Neuronal stem cell (in vitro differentiated cells): ENCODE measurements at regions not wholly inside any gene's neighbourhood (a gene's known extent, or its start where the extent isn't known, plus 50 kb on each side); places are given as distances from the start of the nearest gene placed in this dataset.

Source experiments
- DNase-seq: peaks from one replicate; pipeline ENCODE4 v3.0.0-alpha.2; 2013; ENCODE audit warnings: low spot score
- H2AFZ ChIP-seq: one replicate; pipeline ENCODE4 v1.6.1; 2013; ENCODE audit warnings: mild to moderate bottlenecking, low read length, inconsistent platforms
- H2AK5ac ChIP-seq: 2 replicates; pipeline ENCODE4 v1.6.1; 2013; ENCODE audit warnings: low read depth, mild to moderate bottlenecking, inconsistent platforms, low read length, moderate library complexity, mixed read lengths
- H2BK120ac ChIP-seq: 2 replicates; pipeline ENCODE4 v1.6.1; 2013; ENCODE audit warnings: low read depth, mild to moderate bottlenecking, inconsistent platforms, low read length, moderate library complexity, mixed read lengths
- H2BK12ac ChIP-seq: one replicate; pipeline ENCODE4 v1.6.1; 2013; ENCODE audit warnings: low read length, inconsistent platforms
- H2BK15ac ChIP-seq: 2 replicates; pipeline ENCODE4 v1.6.1; 2013; ENCODE audit warnings: mild to moderate bottlenecking, low read length, inconsistent platforms, mixed read lengths
- H2BK5ac ChIP-seq: one replicate; pipeline ENCODE4 v1.6.1; 2013; ENCODE audit warnings: inconsistent platforms, mild to moderate bottlenecking, low read length, moderate library complexity
- H3K14ac ChIP-seq: one replicate; pipeline ENCODE4 v1.6.1; 2013; ENCODE audit warnings: low read length, inconsistent platforms
- H3K18ac ChIP-seq: 2 replicates; pipeline ENCODE4 v1.6.1; 2013; ENCODE audit warnings: low read length, inconsistent platforms
- H3K23ac ChIP-seq: 2 replicates; pipeline ENCODE4 v1.6.1; 2013; ENCODE audit warnings: low read depth, mild to moderate bottlenecking, mixed read lengths, low read length, inconsistent platforms; ENCODE audit not compliant: poor library complexity
- H3K27ac ChIP-seq: replicated peaks from 3 replicates; pipeline ENCODE4 v1.5.1; 2013; ENCODE audit warnings: low read length, inconsistent platforms
- H3K27me3 ChIP-seq, 3 experiments: 2 replicates each; pipeline ENCODE4 v1.6.1; 2013; ENCODE audit warnings: low read length in 3 of 3, mild to moderate bottlenecking in 2 of 3, inconsistent platforms in 1 of 3, low read depth in 1 of 3, mixed read lengths in 1 of 3, moderate library complexity in 1 of 3; ENCODE audit not compliant: control insufficient read depth in 3 of 3, insufficient read depth in 3 of 3
- H3K36me3 ChIP-seq, 2 donors: replicated peaks in 1 of 2; 2 replicates each; pipeline ENCODE4 v1.6.1; 2013; ENCODE audit warnings: low read length in 2 of 2; ENCODE audit not compliant: control insufficient read depth in 2 of 2, insufficient read depth in 2 of 2
- H3K4ac ChIP-seq: 2 replicates; pipeline ENCODE4 v1.6.1; 2013; ENCODE audit warnings: inconsistent platforms, mild to moderate bottlenecking, low read length, moderate library complexity
- H3K4me1 ChIP-seq, 2 donors: 1 replicate in 1 of 2; 2 replicates in 1 of 2; pipeline ENCODE4 v1.6.1; 2013; ENCODE audit warnings: low read length in 2 of 2, low read depth in 1 of 2; ENCODE audit not compliant: control insufficient read depth in 2 of 2, insufficient read depth in 1 of 2
- H3K4me2 ChIP-seq: one replicate; pipeline ENCODE4 v1.6.1; 2013; ENCODE audit warnings: mild to moderate bottlenecking, low read length, inconsistent platforms; ENCODE audit not compliant: insufficient read depth, poor library complexity, severe bottlenecking
- H3K4me3 ChIP-seq, 2 donors: 2 replicates each; pipeline ENCODE4 v1.5.1; 2013; ENCODE audit warnings: low read length in 2 of 2, mild to moderate bottlenecking in 2 of 2, inconsistent platforms in 1 of 2, moderate library complexity in 1 of 2
- H3K79me1 ChIP-seq: one replicate; pipeline ENCODE4 v1.6.1; 2013; ENCODE audit warnings: low read depth, mild to moderate bottlenecking, inconsistent platforms, low read length, moderate library complexity
- H3K9ac ChIP-seq: one replicate; pipeline ENCODE4 v1.6.1; 2013; ENCODE audit warnings: mild to moderate bottlenecking, low read depth, low read length, inconsistent platforms; ENCODE audit not compliant: poor library complexity
- H3K9me3 ChIP-seq, 2 donors: replicated peaks in 1 of 2; 2 replicates each; pipeline versions ENCODE3 to v1.6.1; 2013; ENCODE audit warnings: low read length in 2 of 2, mild to moderate bottlenecking in 2 of 2, inconsistent platforms in 1 of 2, low read depth in 1 of 2, mixed read lengths in 1 of 2, moderate library complexity in 1 of 2; ENCODE audit not compliant: control insufficient read depth in 2 of 2, insufficient read depth in 1 of 2
- H4K8ac ChIP-seq: one replicate; pipeline ENCODE4 v1.6.1; 2013; ENCODE audit warnings: low read depth, mild to moderate bottlenecking, inconsistent platforms, low read length, moderate library complexity
- H4K91ac ChIP-seq: one replicate; pipeline ENCODE4 v1.6.1; 2013; ENCODE audit warnings: low read length, low read depth, mild to moderate bottlenecking, inconsistent platforms; ENCODE audit not compliant: poor library complexity
- WGBS, 2 donors: extraction: QIAGEN DNeasy Blood & Tissue Kit; methylation state at CpG; one replicate each; pipeline ENCODE4 v1.1.7; 2013; ENCODE audit warnings: missing lambda C conversion rate in 2 of 2, mixed read lengths in 1 of 2; ENCODE audit not compliant: insufficient read length in 2 of 2, insufficient replicate concordance in 1 of 2; ENCODE audit errors: extremely low coverage in 2 of 2; 5-methylcytosine and 5-hydroxymethylcytosine counted together

DNA sequence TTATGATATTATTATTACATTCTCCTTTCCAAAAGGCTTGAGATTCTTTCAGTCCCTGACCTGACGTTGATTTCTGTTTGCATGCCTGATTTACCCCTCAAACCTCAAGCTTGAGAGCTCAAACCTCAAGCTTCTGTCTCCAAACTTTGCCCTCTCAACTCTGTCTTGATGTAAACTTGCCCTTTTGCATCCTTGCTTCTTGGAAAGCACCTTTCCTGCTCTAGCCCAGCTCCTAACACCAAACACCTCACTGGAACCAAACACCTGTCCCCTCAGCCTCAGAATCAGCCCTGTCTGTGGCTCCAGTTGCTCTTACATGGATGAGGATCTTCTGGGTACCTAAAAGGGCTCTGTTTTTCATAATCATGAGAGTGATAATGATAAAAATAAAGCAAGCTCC lies 109.2 kb downstream of the GP2 start:
- no peak overlapping the region for H3K23ac ChIP-seq
- H2BK15ac ChIP-seq: no peak overlapping the region
- WGBS, 2 donors: no CpG with 5 or more reads among the region's 1 CpG
- no peak overlapping the region for H2AFZ ChIP-seq
- no peaks in the 10 kb centered on the region for H3K36me3 ChIP-seq
- no peak overlapping the region for H3K14ac ChIP-seq
- no peaks in the 10 kb centered on the region for H3K9me3 ChIP-seq
- H3K4me3 ChIP-seq: no peak overlapping the region
- no peak overlapping the region for H2AK5ac ChIP-seq
- no peak overlapping the region for H2BK5ac ChIP-seq
- H3K79me1 ChIP-seq: no peaks in the 10 kb centered on the region
- H3K9ac ChIP-seq: no peak overlapping the region
- no peak overlapping the region for H3K4ac ChIP-seq
- no peak overlapping the region for H3K18ac ChIP-seq
- DNase-seq: no peak
- H3K4me2 ChIP-seq: no peak overlapping the region
- H2BK12ac ChIP-seq: no peak overlapping the region
- no peaks in the 10 kb centered on the region for H3K4me1 ChIP-seq
- H2BK120ac ChIP-seq: no peak overlapping the region
- no peak overlapping the region for H4K91ac ChIP-seq
- no peak overlapping the region for H4K8ac ChIP-seq
- no peak overlapping the region for H3K27ac ChIP-seq
- no peaks in the 10 kb centered on the region for H3K27me3 ChIP-seq

- Histone ChIP-seq H3K79me1 (no peaks in the 10 kb centered on the region), H2BK120ac (no peak overlapping the region), H3K9me3 (no peaks in the 10 kb centered on the region), H3K4ac (no peak overlapping the region), H3K27me3 (no peaks in the 10 kb centered on the region), H3K4me2 (no peak overlapping the region), H3K18ac (no peak overlapping the region), H2BK12ac (no peak overlapping the region), H2BK15ac (no peak overlapping the region), H3K36me3 (no peaks in the 10 kb centered on the region), H3K27ac (no peak overlapping the region), H3K9ac (no peak overlapping the region), H3K23ac (no peak overlapping the region), H4K8ac (no peak overlapping the region), H2AK5ac (no peak overlapping the region), H3K4me1 (no peaks in the 10 kb centered on the region), H2AFZ (no peak overlapping the region), H3K14ac (no peak overlapping the region), H4K91ac (no peak overlapping the region), H2BK5ac (no peak overlapping the region), H3K4me3 (no peak overlapping the region)
- DNase-seq: no peak
- no CpG with 5 or more reads among the region's 15 CpGs for WGBS, 2 donors
These were observed 110.6 kb downstream of the GP2 start for GRCh38 chr16:20216591-20217217.

DNA sequence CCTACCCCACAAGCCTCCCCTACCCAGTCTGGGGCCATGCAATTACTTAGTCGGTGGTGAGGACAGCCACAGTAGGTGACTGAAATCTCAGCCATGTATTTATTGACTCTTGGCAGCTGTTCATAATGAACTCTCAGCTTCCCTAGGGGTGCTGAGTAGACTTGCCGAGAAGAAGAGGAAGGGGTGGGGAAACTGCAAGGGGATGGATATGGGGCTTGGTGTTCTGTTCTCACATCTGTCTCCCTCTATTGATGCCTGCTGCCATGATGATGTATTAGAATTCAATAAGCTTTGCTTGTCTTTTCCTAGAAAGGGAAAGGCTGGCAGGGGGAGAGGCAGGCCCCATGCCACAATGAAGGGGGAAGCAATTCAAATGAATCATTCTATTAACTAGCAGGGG lies 112.9 kb downstream of the GP2 start:
- no peak overlapping the region for H2AFZ ChIP-seq
- no peak overlapping the region for H3K4ac ChIP-seq
- no peak overlapping the region for H2AK5ac ChIP-seq
- H3K14ac ChIP-seq: no peak overlapping the region
- H3K4me1 ChIP-seq: no peaks in the 10 kb centered on the region
- H3K36me3 ChIP-seq: no peaks in the 10 kb centered on the region
- no peaks in the 10 kb centered on the region for H3K9me3 ChIP-seq
- H2BK120ac ChIP-seq: no peak overlapping the region
- H3K9ac ChIP-seq: no peak overlapping the region
- WGBS, 2 donors: no CpG with 5 or more reads among the region's 2 CpGs
- H3K4me2 ChIP-seq: no peak overlapping the region
- no peak overlapping the region for H3K23ac ChIP-seq
- no peak overlapping the region for H3K4me3 ChIP-seq
- H4K8ac ChIP-seq: no peak overlapping the region
- no peak overlapping the region for H2BK12ac ChIP-seq
- H3K18ac ChIP-seq: no peak overlapping the region
- no peaks in the 10 kb centered on the region for H3K27me3 ChIP-seq
- H2BK15ac ChIP-seq: no peak overlapping the region
- no peak overlapping the region for H4K91ac ChIP-seq
- no peak for DNase-seq
- H3K79me1 ChIP-seq: no peaks in the 10 kb centered on the region
- H3K27ac ChIP-seq: no peak overlapping the region
- H2BK5ac ChIP-seq: no peak overlapping the region

- Histone ChIP-seq H3K27me3 (peaks cover 0 to 10% (median 6%) of the 10 kb centered on the region in 3 experiments), H2AFZ (no peak overlapping the region), H3K9me3 (no peaks in the 10 kb centered on the region), H3K4me3 (no peak overlapping the region), H3K4me1 (peaks cover 0 to 4% of the 10 kb centered on the region in 2 donors), H3K9ac (no peak overlapping the region), H3K4ac (no peak overlapping the region), H2BK5ac (no peak overlapping the region), H2BK120ac (no peak overlapping the region), H3K4me2 (no peak overlapping the region), H2BK15ac (no peak overlapping the region), H2AK5ac (no peak overlapping the region), H4K8ac (no peak overlapping the region), H3K14ac (no peak overlapping the region), H2BK12ac (no peak overlapping the region), H3K27ac (no peak overlapping the region), H3K18ac (no peak overlapping the region), H3K79me1 (no peaks in the 10 kb centered on the region), H3K23ac (no peak overlapping the region), H4K91ac (no peak overlapping the region), H3K36me3 (no peaks in the 10 kb centered on the region)
- WGBS, 2 donors: no CpG with 5 or more reads among the region's 6 CpGs
- peak; percentile 5 for DNase-seq
These were observed 124.0 kb downstream of the GP2 start for GRCh38 chr16:20203272-20203671.
